Renal cortical epithelial cell (primary cell): ENCODE measurements at regions not wholly inside any gene's neighbourhood (a gene's known extent, or its start where the extent isn't known, plus 50 kb on each side); places are given as distances from the start of the nearest gene placed in this dataset.

Experiments
- DNase-seq: peaks from one replicate; pipeline ENCODE4 v3.0.0-alpha.2; 2011; ENCODE audit warnings: low read depth

DNA sequence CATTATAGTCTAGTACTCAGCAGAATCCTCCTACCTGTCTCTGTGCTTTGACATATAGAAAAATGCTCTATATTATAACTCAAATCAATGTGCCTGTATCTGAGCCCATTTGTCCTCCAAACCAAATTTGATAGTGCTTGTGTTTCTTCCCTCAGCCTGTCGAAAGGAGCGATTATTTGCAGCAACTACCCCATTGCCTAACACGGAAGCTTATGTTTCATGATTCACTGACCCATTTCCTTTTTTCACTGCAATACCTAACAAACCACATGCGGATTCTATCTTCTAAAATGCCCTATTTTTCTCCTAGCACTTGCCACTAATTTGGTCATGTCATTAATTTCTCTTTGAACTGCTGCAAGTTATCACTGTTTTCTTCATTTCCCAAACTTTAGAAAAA, 1220.6 kb upstream of the CADM2 start:
- no peak for DNase-seq

GRCh38 chr3:83740504-83740903, 1218.3 kb upstream of the CADM2 start:
- no peak for DNase-seq

GRCh38 chr3:83765956-83766355, 1192.8 kb upstream of the CADM2 start:
- DNase-seq: no peak

- DNase-seq: no peak
These were observed 1188.8 kb upstream of the CADM2 start for GRCh38 chr3:83769791-83770663.

GRCh38 chr3:83770664-83771402, 1188.0 kb upstream of the CADM2 start:
- DNase-seq: no peak

DNA sequence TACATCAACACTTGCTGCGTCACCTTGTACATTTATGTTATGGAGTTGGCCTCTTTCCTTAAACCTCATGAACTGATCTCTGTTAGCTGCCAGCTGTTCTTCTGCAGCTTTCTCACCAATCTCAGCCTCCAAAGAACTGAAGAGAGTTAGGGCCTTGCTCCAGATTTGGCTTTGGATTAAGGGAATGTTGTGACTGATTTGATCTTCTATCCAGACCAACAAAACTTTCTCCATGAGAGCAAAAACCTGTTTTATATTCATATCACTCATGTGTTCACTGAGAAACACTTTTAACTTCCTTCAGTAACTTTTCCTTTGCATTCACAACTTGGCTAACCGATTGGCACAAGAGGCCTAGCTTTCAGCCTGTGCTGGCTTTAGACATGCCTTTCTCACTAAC, 1156.0 kb upstream of the CADM2 start:
- no peak for DNase-seq

DNA sequence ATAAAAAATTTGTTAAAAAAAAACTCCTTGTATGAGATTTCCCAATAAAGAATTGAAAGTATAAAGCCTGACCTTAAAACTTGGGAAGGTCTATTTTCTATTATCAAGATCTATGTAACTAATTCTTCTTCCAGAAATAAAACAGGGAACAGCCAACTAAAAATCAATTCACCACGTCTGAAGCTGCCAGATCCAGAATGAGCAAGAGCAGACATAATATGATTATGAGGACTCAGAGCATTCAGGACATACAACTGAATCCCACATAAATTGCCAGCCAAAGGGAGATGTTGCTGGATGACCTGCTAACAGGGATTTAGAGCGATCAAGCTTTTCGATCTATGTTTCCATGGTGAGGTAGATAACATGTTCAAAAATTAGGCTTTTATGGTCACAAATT, 1151.3 kb upstream of the CADM2 start:
- DNase-seq: no peak

DNA sequence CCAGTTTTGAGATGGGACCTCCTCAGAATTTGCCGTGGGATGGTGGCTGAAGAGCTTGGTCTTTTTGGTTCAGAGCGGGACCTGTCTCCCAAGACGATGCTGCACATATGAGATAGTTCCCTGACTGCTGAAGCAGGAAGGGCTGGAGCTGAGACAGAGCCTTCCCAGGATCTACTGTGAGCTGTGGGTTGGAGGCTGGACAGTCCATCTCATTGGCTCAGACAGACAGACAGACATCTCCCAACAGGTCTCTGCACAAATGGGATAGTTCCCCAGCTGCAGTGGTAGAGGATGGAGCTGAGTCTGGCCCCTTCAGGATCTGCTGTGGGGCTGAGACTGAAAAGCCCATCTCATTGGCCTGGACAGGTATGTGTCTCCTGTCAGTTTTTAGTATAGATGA, 1145.6 kb upstream of the CADM2 start:
- DNase-seq: no peak

DNA sequence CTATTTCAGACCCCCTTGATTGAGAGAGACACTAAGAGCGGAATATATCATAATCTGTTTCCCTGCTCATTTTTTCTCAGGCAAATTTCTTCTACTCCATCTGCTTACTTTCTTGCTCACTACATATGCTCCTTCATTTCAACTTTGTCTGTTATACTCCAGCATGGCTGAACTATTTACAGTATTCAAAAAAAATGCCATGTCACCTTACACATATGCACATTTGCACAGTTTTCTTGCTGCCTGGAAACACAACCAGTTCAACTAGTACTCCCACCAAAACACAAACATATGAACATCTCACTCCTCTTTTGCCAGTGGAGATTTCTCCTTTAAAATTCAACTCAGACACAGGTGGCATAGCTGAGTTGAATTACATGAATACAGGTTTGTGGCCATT, 1142.1 kb upstream of the CADM2 start:
- DNase-seq: no peak

GRCh38 chr3:83821506-83821905, 1137.3 kb upstream of the CADM2 start:
- no peak for DNase-seq

GRCh38 chr3:83823095-83823494, 1135.7 kb upstream of the CADM2 start:
- no peak for DNase-seq

- DNase-seq: no peak
These were observed 1123.7 kb upstream of the CADM2 start for GRCh38 chr3:83835040-83835439.

DNA sequence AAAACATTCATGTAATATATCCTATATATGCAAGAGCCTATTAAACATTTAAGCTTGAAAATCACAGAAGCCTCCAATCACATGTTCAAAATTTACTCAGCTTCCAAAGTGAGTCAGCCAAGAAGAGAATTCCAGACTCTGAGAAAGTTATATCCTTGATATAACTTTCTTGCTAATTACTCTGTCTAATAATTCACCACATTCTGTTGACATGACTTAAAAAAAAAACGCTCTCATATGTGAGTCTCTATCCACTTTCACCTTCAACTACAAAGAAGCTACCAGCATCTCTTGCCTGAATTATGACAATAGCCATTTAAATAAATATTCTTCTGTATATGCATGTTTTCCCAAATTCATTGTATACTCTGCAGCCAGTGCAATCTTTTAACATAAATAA, 1116.3 kb upstream of the CADM2 start:
- peak; percentile 1 for DNase-seq

GRCh38 chr3:83843716-83844115, 1115.1 kb upstream of the CADM2 start:
- DNase-seq: no peak

- DNase-seq: no peak
These were observed 1109.6 kb upstream of the CADM2 start for GRCh38 chr3:83849106-83849730.

- no peak for DNase-seq
These were observed 1095.4 kb upstream of the CADM2 start for GRCh38 chr3:83863380-83863779.

GRCh38 chr3:83868909-83869567, 1089.8 kb upstream of the CADM2 start:
- DNase-seq: no peak

DNA sequence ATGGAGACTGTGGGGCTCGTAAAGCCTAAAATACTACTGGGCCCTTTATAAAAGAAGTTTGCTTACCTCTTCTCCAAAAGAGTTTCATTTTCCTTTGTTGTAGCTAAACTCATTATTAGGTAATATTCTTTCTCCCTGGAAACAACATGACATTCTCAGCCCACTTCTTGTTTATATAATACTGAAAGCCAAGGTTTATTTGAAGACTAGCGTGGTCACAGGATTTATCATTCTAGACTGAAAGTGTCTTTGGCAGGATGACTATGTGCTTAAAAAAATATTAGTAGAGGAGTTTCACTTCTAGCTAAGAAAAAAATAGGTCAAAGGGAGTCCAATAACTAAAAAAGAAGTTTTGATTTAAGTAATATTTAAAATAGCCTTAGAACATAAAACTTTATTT, 1085.2 kb upstream of the CADM2 start:
- DNase-seq: no peak

DNA sequence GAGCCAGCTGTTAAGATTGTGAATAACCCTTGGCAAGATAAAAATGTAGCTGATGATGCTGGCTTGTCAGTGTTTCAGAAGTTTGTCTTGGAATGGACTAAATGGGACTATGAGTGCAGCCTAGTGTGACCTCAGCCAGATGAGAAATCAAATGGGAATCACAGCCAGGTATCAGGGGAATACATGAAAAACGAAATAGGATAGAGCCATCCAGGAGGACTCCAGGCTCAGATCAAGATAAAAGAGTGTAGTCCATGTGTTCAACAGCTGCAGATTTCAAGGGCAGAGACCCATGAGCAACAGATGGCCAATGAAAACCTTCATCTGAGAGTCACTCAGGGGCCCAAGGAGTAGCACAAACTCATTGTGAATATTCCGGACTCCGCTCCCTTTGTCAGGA, 1080.9 kb upstream of the CADM2 start:
- DNase-seq: no peak

DNA sequence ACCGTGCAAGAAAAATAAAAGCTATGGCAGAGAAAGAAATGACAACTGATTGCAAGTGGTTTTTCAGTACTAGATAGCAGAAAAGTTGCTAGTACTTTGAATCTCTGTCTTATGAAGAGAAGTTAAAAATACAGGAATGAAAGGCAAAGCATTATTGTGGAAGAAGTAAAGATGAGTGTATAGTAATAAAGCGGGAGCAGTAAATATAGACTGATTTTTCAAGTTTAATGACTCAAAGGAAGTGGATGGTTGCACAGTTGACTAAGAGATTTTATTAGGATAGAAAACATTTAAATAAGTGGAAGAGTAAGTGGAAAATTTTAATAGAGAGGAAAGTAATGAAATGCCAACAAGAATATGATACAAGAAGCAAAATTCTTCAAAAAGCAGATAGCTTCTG, 1076.1 kb upstream of the CADM2 start:
- no peak for DNase-seq

- no peak for DNase-seq
These were observed 1068.6 kb upstream of the CADM2 start for GRCh38 chr3:83890039-83890762.

GRCh38 chr3:83890763-83891135, 1068.0 kb upstream of the CADM2 start:
- DNase-seq: no peak
